NCI-H748 (cell line): ENCODE measurements at regions not wholly inside any gene's neighbourhood (a gene's known extent, or its start where the extent isn't known, plus 50 kb on each side); places are given as distances from the start of the nearest gene placed in this dataset.

Experiments used
- DNase-seq: peaks from one replicate; lab custom pipeline; 2025; ENCODE audit not compliant: unreplicated experiment; lab: John Stamatoyannopoulos, UW

DNA sequence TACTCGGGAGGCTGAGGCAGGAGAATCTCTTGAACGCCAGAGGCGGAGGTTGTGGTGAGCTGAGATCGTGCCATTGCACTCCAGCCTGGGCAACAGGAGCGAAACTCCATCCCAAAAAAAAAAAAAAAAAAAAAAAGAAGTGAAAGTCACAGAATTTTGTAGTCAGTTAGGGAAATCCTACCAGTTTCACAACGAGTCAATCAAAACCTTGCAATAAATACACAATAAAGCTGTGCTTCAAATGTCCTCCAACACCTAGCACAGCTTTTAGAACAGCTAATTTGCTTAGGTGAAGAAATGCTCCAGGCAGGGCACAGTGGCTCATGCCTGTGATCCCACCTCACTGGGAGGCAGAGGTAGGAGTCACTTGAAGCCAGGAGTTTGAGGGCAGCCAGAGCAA lies 112.8 kb upstream of the ATF7IP start:
- DNase-seq: no peak

DNA sequence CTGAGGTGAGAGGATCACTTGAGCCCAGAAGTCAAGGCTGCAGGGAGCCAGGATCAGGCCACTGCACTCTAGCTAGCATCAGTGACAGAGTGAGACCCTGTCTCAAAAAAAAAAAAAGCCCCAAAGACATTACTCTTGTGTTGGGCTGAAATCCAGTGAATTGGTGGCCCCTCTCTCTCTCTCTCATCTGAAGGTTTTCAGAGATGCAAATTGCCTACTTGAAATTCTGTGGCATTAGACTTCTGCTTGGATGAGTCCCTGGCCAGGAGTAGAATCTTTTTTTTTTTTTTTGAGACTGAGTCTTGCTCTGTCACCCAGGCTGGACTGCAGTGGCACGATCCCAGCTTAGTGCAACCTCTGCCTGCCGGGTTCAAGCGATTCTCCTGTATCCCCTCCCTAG lies 112.0 kb upstream of the ATF7IP start:
- no peak for DNase-seq

DNA sequence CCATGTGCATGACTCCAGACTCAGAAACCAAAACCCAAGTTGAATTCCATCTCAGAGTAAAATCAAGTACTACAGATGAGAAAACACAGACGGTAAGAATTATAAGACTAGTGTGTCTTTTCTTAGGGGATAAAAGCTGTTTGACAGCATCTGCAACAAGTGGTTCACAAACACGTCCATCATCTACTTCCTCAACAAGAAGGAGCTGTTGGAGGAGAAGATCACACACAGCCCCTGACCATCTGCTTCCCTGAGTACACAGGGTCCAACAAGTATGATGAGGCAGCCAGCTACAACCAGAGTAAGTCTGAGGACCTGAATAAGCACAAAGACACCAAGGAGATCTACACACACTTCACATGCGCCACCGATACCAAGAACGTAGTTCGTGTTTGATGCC lies 110.7 kb upstream of the ATF7IP start:
- DNase-seq: no peak

DNA sequence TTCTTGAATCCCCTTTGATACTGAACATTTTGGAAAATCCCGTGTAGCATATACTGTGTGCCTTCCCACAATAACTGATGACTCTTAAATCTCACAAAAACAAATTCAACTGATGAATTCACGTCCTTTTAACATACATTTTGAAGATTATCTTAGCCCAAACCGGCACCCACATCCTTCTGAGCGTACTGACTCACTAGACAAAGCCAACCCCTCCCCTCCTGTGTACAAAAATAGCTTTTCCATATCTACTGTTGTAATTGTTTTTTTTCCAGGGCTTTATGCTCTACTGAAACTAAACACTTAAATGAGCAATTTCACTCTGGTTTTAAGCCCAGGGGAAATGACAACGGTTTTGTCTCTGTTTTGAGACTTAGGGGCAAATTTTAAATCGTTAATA lies 109.4 kb upstream of the ATF7IP start:
- no peak for DNase-seq

DNA sequence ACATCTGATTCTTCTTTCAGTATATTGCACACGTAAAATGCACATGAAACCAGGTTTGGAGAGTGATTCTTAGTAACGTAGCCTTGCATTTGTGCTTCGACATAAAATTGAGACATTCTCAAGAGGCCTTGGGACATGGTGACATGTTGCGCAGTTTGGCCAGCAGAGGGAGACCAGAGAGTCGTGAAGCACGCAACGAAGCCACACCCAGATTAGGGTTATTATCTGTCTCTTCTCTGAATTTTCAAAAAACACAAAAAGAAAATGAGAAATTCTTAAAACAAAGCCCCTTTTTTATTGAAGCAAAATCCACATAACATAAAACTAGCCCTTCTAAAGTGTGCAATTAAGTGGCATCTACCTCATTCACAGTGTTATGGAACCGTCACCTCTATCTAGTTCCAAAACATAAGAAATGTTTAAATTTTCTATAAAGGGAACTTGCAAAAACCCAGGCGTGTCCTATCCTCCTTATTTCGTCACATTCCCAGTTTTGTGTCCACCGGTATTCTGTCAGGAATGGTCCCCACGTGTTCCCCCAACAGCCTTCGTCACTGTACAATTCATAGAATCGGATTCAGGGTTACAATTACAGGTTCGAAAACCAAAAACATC lies 108.8 kb upstream of the ATF7IP start:
- DNase-seq: peak; percentile 78

DNA sequence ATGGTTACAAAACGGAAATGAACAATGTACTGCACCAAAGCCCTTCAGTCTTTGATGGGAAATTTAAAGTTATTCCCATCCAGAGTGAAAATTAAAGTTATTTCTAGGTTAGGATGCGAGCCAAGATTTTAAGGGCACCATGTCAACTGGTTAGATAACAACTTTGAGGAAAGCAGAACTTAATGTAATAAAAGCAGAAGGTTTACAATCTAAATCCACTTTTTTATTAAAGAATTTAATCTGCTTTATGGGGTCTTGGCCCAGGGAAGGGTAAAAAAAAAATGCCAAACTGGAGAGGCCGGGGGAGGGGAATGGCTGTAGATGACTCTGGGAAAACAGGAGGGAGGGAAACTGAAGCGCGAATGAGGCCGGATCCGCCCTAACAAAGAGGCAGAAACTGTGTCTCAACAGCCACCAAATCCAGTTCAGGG lies 108.2 kb upstream of the ATF7IP start:
- no peak for DNase-seq

DNA sequence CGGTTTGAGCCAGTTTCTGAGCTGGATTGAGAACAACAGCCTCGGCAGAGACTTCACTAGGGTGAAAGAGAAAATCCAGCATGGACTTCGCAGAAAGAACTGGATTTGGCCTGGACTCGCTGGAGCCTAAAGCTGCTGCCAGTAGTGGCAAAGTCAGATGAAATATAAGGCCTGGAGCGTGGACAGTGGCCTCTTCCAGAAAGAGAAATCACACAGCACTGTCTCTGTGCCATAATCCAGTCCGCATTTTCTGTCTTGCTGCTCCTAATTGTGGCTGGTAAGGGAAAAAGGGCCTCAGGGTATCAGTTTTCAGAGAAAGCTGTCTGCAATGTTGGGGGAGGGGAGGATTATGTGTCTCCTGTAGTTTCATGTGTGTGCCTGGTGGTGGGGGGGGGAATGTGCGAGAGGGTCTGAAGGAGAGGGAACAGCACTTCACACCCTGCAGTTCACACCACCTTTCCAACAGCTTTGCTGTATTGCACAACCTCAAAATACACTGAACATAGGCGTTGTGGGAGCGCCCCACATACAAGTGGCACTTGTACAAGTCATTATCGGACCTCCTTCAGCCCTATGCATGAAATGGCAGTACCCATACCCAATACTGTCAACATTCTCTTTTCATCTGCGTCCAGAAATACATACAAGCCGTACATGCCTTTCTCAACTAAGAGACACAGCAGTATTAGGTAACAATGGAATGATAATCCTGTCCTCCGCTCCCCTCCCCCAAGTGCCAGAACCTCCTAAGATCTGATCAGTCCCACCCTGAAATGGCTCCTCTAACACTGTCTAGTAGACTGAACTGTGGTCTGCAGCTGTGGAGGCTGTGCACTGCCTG lies 107.5 kb upstream of the ATF7IP start:
- DNase-seq: peak; percentile 70

DNA sequence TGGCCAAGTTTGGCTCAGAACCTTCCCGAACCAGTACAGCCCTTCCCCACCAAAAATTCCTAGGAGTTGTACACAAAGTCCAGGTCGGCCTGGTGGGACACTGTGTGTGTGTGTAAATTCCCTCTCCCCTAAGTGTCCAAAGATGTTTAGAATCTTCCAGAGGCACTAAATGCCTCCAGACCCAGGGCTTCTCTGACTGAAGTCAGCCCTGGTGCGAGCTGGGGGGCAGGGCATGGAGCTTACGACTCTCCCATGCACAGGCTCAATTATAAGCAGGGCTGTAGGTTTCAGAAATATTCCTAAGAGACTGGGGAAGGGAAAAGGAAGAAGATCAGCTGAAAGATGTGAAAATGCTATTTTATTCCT lies 106.9 kb upstream of the ATF7IP start:
- no peak for DNase-seq

DNA sequence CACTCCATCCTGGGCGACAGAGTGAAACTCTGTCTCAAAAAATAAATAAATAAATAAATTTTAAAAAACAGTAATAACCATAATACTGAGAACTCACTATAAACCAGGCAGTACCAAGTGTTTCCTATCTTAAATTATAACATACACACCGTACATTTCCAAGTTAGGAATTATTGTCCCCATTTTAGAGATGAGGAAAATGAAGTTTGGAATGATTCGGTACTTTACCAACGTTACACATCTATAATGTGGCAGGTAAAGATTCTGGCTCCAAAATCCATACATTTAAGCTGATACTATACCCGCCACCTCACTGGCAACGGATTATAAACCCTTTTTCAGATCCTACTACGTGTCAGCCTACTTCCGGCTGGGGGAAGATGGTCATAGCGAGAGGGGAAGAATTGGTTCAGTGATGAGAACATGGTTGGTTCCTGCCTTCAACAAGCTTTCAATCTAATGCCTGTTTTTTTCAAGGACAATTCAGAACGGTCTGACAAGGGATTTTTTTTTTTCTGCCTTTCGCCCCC lies 105.9 kb upstream of the ATF7IP start:
- no peak for DNase-seq

DNA sequence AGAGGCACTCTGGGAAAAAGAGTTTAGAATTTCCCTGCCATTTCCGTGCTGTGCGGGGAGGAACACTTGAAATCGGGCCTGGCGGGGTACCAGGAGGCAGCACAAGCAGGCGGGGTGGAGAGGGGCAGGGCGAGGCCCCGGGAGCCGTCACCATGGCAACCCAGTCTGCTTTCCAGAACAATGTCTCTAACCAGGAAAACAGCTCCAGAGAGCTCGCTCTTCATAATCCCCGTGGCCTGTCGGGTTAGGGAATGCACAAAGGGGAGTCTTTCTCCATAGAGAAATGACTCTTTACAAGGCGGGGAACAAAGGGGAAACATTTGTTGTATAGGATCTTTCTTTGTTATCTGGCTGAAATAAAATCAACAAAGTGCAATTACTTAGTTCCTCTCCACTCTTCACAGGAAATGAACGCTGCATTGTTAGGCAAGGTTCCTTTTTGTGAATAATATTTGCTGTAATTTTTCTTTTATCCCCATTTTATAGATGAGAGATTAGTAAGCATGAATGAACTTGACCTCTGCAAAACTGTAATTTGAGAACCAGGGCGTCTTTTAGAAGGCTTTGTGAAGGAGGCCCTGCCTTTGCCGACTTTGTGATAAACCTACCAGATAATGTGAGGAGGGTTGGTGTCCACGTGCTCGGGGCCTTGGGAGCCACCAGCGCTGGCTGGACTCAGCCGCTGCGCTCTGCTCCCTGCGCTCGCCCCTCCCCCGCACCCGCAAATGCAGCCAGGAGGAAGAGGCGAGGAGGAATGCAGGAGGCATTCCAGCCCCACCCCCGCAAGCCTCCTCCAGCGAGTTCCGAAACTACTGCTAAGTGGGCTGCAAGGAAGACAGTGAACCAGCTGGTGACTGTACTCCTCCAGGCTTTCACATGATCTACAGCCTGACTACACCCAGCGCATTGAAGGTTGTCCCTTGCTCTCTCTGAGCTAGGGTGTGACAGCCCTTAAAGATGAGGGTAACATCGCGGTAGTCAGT lies 105.2 kb upstream of the ATF7IP start:
- DNase-seq: peak; percentile 95

DNA sequence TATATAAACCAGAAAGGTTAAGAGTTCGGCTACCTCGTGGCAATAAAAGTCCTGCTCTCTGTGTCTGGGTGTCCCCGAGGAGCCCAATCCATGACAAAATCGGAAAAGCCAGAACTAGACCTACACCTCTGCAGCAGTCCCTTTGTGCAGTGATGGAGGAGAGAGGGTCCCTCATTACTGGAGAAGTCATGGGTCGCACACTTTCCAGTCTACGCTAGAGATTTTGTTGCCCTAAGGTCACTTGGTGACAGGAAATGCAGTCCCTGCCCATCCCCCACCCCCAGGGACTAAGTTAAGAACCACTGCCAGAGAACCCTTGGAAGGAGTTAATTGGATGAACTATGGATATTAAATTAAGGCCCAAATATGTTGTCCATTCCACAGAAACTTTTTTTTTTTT lies 104.4 kb upstream of the ATF7IP start:
- no peak for DNase-seq

DNA sequence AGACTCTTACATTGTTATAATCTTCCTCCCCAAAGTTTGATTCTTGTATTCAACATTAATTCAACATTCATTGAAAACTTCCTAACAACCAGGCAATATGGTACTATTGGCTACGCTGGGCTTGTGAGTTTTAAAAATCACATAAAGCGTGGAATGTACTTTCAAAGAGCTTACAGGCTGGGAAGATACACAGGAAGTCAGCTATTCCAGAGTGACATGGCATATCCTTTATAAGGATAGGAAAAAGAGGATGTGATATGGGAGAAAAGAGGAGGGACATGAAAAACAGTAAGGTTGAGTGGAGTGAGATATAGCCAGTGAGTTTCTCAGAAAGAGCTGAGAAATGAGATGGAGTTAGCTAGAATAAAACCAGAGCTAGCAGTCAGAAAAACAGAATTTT lies 103.6 kb upstream of the ATF7IP start:
- no peak for DNase-seq

DNA sequence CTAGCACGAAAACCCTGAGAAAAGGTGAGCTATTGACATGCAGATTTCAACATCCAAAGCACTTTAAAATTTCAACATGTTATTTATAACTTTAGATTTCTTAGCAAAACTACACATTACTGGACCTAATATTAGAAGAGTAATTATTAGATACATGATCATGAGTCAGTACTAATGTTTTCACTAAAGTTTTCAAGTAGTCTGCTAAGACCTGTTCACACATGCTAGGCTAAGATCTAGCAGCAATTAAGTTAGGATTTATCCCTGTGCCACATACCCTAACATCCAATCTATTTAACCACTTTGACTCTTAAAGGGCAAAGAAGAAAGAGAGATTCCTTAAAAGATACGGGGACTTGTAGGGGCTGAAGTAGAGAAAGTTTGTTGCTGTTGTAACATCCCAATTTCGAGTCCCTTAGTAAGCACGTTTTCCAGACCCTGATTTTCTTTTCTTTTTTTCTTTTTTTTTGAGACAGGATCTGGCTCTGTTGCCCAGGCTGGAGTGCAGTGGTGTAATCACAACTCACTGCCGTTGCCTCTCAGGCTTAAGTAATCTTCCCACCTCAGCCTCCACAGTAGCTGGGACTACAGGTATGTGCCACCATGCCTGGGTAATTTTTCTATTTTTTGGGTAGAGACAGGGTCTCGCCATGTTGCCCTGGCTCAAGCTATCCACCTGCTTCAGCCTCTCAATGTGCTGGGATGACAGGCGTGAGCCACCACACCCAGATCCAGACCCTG lies 102.5 kb upstream of the ATF7IP start:
- DNase-seq: no peak

DNA sequence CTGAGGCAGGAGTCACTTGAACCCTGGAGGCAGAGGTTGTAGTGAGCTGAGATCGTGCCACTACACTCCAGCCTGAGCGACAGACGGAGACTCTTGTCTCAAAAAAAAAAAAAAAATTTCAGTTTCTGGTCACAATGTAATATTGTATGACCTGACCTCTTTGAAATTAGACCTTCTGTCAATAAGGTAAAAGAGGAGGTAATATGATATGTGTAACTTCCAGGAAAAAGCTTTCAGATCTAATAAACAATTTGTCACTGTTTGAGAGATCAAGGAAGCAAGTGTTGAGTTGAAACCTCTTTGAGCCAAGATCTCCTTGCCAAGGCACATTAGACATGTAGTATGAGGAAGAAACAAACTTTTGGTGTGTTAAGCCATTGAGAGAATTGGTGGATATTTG lies 101.7 kb upstream of the ATF7IP start:
- DNase-seq: peak; percentile 9

DNA sequence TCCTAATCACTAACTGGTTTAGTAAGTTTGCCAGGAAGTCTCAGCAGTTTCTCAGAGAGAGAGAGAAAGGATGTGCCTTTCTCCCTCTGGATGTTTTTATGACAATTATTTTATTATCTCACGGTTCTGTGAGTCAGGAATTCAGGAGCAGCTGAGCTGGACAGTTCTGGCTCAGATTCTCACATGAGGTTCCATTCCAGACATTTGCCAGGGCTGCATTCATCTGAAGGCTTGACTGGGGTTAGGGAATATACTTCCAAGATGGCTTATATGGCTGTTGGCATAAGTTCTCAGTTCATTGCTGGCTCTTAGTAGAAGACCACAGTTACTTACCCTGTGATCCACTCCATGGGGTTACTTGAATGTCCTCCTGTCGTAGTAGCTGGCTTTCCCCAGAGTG lies 101.2 kb upstream of the ATF7IP start:
- no peak for DNase-seq

DNA sequence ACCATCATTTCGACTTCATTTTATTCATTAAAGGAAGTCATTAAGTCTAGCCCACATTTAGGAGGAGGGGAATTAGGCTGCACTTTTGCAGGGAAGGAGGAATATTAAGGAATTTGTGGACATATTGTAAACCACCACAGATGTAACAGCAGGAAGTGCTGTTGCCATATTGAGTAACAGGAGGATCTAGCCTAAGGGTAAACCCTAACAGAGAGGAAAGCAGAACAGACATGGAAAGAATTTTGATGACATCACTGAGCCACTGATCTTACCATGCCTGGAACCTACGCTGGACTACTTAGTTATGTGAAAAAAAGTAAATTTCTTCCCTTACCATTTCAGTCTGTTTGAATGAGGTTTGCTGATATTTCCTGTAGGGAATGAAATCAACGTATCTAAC lies 100.7 kb upstream of the ATF7IP start:
- no peak for DNase-seq

DNA sequence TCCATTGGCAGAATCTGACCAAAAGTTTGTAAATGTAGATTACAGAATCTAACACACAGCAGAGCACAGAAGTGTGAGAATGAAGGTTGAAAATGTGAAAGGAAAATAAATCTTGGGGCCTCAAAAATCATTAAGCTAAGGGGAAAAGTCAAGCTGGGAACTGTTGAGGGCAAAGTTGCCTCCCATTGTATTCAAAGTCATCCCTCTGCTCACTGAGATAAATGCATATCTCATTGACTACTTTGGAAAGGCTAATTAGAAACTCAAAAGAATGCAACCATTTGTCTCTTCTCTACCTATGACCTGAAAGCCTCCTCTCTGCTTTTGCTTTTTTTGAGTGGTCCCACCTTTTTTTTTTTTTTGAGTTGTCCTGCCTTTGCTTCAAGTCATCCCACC lies 97.4 kb upstream of the ATF7IP start:
- no peak for DNase-seq

DNA sequence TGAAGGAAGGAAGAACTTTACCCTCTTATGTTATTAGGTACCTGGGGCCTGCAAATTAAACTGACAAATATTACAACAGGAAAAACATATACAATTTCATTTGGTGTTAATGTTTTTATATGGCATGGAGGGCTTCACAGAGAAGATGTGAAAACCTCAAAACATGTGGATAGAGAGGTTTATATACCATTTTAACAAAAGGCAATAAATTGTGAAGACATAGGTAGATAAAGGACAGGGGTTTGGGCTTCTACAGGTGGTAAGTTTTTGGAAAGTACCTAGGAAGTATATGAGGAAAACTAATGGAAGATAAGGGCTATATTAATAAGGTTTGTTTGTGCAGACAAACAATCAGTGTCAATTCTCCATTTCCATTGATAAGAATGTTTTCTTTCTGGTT lies 95.1 kb upstream of the ATF7IP start:
- DNase-seq: no peak

DNA sequence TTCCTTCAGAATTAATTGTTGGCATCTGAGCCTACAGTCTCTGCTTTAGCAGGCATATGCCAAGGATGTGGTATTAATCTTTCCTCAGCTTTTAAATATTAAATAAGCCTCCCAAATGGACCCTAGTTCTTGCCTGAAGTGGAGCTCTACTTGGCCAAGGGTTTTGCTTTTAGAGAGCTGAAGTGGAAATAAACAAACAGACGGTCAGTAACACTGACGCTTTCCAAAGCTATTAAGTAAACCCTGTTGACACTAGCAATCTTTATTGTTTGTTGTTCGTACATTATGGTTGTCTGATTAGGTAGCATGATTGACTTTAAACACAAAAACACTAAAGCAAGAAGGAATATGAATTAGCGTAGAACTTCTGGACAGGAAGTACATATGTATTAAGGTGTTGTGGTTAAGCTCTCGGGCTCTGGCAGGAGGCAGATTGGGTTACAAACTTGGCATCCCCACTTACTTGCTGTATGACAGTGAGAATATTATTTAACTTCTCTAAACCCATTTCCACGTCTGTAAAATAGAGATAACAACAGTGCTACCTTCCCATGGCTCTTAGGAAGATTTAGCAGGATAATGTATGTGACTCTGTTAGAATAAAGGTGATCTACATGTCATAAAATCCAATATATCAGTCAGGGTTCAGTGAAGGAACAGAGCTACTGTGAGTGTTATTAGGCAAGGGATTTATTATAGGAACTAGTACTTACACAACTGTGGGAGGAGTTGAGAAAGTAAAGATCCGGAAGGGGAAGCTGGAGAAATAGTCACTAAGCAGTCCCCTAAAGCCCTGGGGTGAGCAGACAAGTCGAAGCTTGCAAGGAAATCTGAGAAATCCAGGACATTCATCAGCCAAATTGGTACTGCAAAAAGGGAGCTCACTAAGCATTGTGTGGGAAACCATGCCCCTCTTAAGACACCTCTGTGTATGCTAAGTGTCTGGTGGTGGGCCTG lies 92.2 kb upstream of the ATF7IP start:
- peak; percentile 26 for DNase-seq

DNA sequence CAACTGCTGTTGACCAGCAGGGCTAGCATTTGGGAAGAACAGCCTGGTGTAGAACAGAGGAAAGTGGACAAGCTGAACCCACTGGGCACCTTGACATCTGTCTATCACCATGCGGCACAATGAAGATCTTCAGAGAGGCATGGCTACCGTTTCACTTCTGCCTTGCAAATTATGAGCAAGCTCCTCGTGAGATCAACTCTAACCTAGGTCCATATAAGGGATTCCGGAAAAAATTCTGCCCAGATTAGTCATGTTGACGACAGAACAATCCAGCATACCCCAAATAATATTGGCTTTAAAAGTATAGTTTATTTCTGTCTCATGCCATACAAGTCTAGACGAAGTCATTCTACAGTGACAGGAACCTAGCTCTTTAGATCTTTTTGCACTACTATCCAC lies 91.6 kb upstream of the ATF7IP start:
- no peak for DNase-seq
